IPS-NIHi11 (cell line): ENCODE measurements at regions not wholly inside any gene's neighbourhood (a gene's known extent, or its start where the extent isn't known, plus 50 kb on each side); places are given as distances from the start of the nearest gene placed in this dataset.

Source experiments
- DNase-seq: peaks from one replicate; pipeline ENCODE4 v3.0.0; 2012; ENCODE audit warnings: mixed read lengths, low spot score

GRCh38 chr2:241942416-241943208, 73.1 kb downstream of the RTP5 start:
- DNase-seq = no peak

DNA sequence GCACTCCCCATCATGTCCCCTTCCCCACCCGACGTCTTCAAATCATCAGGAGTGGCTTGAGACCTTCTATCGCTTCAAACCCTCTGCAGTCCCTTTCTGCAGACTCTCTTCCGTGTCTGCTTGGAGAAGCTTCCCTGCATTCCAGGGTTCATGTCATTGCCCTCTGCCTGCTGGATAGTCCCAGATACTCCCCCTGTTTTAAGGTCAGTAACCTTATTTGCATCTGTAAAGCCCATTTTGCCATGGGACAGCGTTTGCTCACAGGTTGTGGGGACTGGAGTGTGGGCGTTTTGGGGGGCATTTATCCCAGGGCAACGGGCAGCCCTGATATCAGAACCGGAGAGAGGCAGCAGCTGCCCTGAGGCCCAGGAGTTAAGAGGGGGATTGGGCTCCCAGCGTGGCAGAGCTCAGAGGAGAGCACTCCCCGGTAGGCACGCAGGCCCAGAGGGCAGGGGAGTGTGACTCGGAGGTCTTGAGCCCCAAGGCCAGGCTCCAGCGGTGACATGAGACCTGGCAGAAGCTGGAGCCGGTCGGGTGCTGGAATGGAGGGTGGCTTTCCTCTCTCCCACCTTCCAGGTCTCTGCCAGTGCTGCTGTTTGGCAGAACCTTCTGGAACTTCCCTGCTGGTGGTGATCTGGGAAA, 73.8 kb downstream of the RTP5 start:
- DNase-seq = no peak

DNA sequence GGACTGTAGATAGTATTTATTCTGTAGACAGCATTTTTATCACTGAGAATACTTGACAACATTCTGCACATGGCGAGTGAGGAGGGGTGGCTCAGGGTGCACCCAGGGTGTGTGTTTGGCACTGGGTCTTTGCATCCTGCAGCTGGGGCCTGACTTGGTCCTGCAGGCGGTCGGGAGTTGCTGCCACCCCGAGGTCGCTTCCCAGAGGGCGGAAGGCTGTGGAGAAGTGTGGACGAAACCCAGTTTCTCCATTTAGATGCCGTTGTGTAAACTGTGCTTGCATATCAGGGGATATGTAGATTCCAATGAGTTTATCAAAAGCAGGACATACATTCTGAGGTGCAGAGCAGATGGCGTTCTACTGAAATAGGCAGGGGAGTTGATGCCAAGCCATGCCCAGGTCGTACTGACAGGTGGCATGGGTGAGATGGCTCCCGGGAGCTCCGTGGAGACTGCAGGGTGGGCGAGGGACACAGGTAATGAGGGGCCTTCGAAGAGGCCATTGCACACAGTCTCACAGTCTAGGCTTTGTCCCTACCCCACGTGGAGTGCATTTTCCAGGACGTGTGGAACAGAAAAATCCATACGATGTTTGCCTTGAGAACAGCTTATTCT, 74.5 kb downstream of the RTP5 start:
- no peak for DNase-seq

GRCh38 chr2:241944821-241945220, 75.3 kb downstream of the RTP5 start:
- no peak for DNase-seq

DNA sequence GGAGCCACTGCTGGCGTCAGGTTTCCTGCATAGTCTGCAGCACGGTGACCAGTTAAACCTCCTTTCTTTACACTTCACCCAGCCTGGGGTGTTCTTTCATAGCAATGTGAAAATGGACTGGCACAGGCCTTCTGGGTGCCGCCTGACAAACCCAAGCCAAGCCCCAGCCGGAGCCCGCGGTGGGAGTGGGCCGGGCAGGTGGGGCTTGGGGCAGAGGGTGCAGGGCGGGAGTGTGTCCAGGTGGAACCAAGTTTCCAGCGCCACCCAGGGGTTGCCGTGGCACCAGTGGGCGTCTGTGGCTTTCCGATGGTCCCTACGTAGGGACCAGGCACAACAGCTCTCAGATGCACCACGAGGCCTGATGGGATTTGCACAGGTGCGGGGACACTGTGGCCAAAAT, 75.8 kb downstream of the RTP5 start:
- no peak for DNase-seq

GRCh38 chr2:241945803-241946202, 76.3 kb downstream of the RTP5 start:
- no peak for DNase-seq

- DNase-seq = no peak
These were observed 76.9 kb downstream of the RTP5 start for GRCh38 chr2:241946306-241947003.

- no peak for DNase-seq
These were observed 77.4 kb downstream of the RTP5 start for GRCh38 chr2:241947004-241947350.

GRCh38 chr2:241947401-241947800, 77.9 kb downstream of the RTP5 start:
- DNase-seq = no peak

DNA sequence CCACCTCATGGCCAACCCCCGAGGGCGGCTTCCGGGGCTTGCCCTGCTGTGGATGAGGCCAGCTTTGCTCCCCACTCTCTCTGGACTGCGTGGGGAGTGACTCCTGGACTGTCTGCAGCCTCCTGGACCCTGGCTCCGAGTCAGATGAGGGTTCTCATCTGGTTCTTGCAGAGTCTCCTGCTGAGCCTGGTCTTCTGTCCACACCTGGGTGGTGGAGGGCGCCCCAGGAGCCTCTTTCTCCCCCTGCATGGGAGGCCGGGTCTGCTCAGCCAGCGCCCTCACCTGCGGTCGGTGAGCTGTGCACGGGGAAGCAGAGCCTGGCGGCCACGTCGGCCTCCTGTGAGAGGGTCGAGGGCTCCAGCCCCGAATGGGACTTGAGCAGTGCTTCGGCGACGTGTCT, 78.3 kb downstream of the RTP5 start:
- DNase-seq = no peak

- no peak for DNase-seq
These were observed 78.9 kb downstream of the RTP5 start for GRCh38 chr2:241948299-241948897.

- no peak for DNase-seq
These were observed 79.6 kb downstream of the RTP5 start for GRCh38 chr2:241948901-241949735.

GRCh38 chr2:241949736-241950412, 80.3 kb downstream of the RTP5 start:
- no peak for DNase-seq

DNA sequence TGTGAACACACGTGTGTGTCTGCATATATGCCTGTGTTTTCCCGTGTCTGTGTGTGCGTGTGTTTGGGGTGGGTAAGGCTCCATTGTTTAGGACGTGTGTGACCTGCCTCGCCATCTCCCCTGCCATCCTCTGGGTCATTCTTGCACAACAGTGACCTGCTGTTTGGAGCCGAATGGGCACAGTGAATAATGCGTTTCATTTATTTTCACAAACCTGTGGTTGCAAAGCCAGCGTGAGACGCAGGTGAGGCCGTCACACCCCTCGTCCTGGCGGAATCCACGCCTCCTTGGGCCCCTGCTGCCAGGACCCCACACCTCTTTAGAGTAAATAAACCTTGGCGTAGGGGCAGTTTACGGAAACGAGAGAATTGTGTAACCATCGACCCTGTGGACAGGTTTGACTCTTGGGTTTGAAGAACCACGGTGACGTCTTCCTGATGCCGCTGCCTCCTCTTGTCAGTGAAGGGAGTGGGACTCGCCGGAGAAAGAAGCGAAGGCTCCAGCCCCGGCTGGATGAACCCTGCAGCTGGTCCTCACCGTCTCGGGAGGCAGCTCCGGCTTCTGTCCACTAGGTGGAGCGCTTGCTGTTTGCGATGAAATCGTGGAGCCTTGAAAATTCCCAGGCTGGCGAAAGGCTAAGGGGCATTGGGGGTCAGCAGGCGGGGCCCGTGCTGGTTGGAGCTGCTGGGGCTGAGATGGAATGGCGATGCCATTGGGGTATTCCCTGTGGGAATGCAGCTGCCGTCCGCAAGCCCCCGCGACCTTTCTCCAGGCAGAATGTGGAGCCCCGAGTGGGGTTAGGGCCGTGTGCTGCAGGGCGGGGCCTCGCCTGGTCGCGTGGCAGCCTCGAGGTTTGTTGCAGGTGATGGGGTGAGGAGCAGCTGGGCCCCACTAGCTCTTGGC, 81.1 kb downstream of the RTP5 start:
- peak; percentile 95 for DNase-seq

DNA sequence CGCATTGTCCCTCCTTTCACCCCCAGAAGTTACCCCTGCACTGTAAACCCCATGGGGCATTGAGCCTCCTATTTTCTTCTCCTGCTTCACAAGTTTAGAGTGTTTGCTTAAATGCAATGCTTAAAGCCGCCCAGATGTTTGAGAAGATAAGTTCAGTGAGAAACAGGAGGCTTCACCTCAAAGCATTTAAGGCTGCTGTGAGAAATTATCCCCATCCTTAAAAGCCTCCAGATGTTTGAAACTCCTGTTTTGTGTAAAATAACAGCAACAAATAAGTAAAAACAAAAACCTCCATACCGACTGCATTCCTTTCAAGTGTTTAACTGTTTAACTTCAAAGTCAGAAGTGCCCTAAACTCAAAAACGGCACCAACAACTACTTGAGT, 81.8 kb downstream of the RTP5 start:
- DNase-seq = no peak

GRCh38 chr2:241951920-241952319, 82.4 kb downstream of the RTP5 start:
- DNase-seq = no peak

GRCh38 chr2:241952816-241953215, 83.3 kb downstream of the RTP5 start:
- DNase-seq = no peak

GRCh38 chr2:241953324-241953928, 83.9 kb downstream of the RTP5 start:
- DNase-seq = no peak

- DNase-seq = no peak
These were observed 87.1 kb downstream of the RTP5 start for GRCh38 chr2:241956521-241957110.
